Kidney (tissue), 13 donors: ENCODE measurements at regions not wholly inside any gene's neighbourhood (a gene's known extent, or its start where the extent isn't known, plus 50 kb on each side); places are given as distances from the start of the nearest gene placed in this dataset.
A peak's percentile ranks its signal among the peaks of the same experiment; 100 is the strongest.

Experiments
- DNase-seq, 5 donors: peaks; one replicate each; pipeline ENCODE4 v3.0.0-alpha.2; 2013 to 2020
- FAIRE-seq: peaks from 2 replicates; lab custom pipeline; 2012; peaks lifted over from hg19 to GRCh38; lab: Jason Lieb, UNC
- H3K27ac ChIP-seq, 2 donors: one replicate each; pipeline ENCODE4 v1.7.0; 2013; ENCODE audit warnings: low read depth in 2 of 2, low read length in 2 of 2, inconsistent platforms in 1 of 2
- H3K27me3 ChIP-seq: one replicate; pipeline ENCODE4 v1.7.1; 2013; ENCODE audit warnings: low read length, inconsistent platforms; ENCODE audit not compliant: control insufficient read depth, insufficient read depth
- H3K36me3 ChIP-seq, 3 donors: one replicate each; pipeline versions ENCODE4 v1.7.0 to v1.7.1; 2013; ENCODE audit warnings: low read length in 3 of 3, control low read depth in 1 of 3, inconsistent platforms in 1 of 3; ENCODE audit not compliant: insufficient read depth in 3 of 3, control insufficient read depth in 2 of 3
- H3K4me1 ChIP-seq, 3 donors: one replicate each; pipeline versions ENCODE4 v1.7.0 to v1.7.1; 2013; ENCODE audit warnings: low read length in 3 of 3, inconsistent platforms in 1 of 3, low read depth in 1 of 3; ENCODE audit not compliant: control insufficient read depth in 2 of 3, insufficient read depth in 2 of 3
- H3K4me3 ChIP-seq, 3 donors: one replicate each; pipeline versions ENCODE4 v1.7.0 to v1.8.1; 2013; ENCODE audit warnings: low read length in 3 of 3, control low read depth in 1 of 3, inconsistent platforms in 1 of 3
- H3K9ac ChIP-seq, 3 donors: one replicate each; pipeline versions ENCODE4 v1.7.0 to v1.7.1; 2013; ENCODE audit warnings: low read length in 3 of 3, control low read depth in 1 of 3, inconsistent platforms in 1 of 3
- H3K9me3 ChIP-seq, 3 donors: one replicate each; pipeline versions ENCODE4 v1.7.0 to v1.7.1; 2013; ENCODE audit warnings: low read length in 3 of 3, control low read depth in 1 of 3, inconsistent platforms in 1 of 3; ENCODE audit not compliant: control insufficient read depth in 2 of 3, insufficient read depth in 1 of 3
- intact Hi-C: fragments of 100-400 bp; cut with DNase I; formaldehyde crosslinking; loops from one replicate; pipeline ENCODE4 v1.11.1; 2022
- TF ChIP-seq, protein P1 (sequence below): IDR thresholded peaks from 3 replicates; pipeline ENCODE4 v1.5.1; 2012; ENCODE audit warnings: mild to moderate bottlenecking, moderate library complexity, borderline replicate concordance; ENCODE audit not compliant: insufficient read depth; ENCODE audit errors: extremely low read depth
- donor health status: control.
- donor health status: control.
- donor health status: control.
- donor health status: control.
- donor health status: control.
- donor health status: DM: yes; HTN: yes; CAD: no.
- donor health status: Normal renal cell carcinoma (clear cell type).

- no peaks in the 10 kb centered on the region for H3K36me3 ChIP-seq
- intact Hi-C loops: no loop called here
- TF ChIP-seq, protein P1, sequence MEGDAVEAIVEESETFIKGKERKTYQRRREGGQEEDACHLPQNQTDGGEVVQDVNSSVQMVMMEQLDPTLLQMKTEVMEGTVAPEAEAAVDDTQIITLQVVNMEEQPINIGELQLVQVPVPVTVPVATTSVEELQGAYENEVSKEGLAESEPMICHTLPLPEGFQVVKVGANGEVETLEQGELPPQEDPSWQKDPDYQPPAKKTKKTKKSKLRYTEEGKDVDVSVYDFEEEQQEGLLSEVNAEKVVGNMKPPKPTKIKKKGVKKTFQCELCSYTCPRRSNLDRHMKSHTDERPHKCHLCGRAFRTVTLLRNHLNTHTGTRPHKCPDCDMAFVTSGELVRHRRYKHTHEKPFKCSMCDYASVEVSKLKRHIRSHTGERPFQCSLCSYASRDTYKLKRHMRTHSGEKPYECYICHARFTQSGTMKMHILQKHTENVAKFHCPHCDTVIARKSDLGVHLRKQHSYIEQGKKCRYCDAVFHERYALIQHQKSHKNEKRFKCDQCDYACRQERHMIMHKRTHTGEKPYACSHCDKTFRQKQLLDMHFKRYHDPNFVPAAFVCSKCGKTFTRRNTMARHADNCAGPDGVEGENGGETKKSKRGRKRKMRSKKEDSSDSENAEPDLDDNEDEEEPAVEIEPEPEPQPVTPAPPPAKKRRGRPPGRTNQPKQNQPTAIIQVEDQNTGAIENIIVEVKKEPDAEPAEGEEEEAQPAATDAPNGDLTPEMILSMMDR: no peak
- H3K27me3 ChIP-seq: no peaks in the 10 kb centered on the region
- H3K4me3 ChIP-seq: no peak overlapping the region
- no peaks in the 10 kb centered on the region for H3K9me3 ChIP-seq
- H3K27ac ChIP-seq: no peak overlapping the region
- DNase-seq (no peak), FAIRE-seq (no peak)
- no peak overlapping the region for H3K9ac ChIP-seq
- H3K4me1 ChIP-seq: no peaks in the 10 kb centered on the region
These were observed 333.9 kb upstream of the ADAMTS5 start for GRCh38 chr21:27300770-27301169.

DNA sequence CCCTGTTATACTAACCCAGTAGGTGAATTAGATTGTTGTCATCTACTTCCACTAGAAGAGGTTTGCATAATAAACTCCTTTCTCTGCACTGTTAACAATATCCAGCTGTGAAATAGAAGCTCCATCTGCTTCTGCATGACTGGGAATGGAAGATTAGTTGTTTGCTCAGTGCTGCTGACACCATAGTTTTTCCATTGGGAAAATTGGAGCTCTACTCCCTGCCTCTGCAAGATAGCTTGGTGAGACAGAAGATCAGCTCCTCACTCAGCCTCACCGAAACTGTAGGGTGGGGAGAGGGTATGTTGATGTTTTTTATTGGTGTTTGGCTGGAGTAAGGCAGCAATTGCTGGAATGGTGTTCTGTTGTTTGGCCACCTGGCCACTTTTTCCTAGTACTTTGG, 331.6 kb upstream of the ADAMTS5 start:
- no peak overlapping the region for H3K4me3 ChIP-seq
- intact Hi-C loops: no loop called here
- TF ChIP-seq, protein P1: no peak
- no peaks in the 10 kb centered on the region for H3K36me3 ChIP-seq
- H3K27ac ChIP-seq: no peak overlapping the region
- DNase-seq (peak in 1 of 5 donors; percentile 23), FAIRE-seq (no peak)
- no peaks in the 10 kb centered on the region for H3K27me3 ChIP-seq
- no peaks in the 10 kb centered on the region for H3K4me1 ChIP-seq
- no peaks in the 10 kb centered on the region for H3K9me3 ChIP-seq
- no peak overlapping the region for H3K9ac ChIP-seq

GRCh38 chr21:27293239-27293638, 326.4 kb upstream of the ADAMTS5 start:
- intact Hi-C loops: no loop called here
- H3K9me3 ChIP-seq: no peaks in the 10 kb centered on the region
- H3K36me3 ChIP-seq: no peaks in the 10 kb centered on the region
- no peak overlapping the region for H3K4me3 ChIP-seq
- TF ChIP-seq, protein P1: no peak
- H3K27ac ChIP-seq: no peak overlapping the region
- no peak for DNase-seq
- H3K4me1 ChIP-seq: no peaks in the 10 kb centered on the region
- no peak overlapping the region for H3K9ac ChIP-seq
- no peak for FAIRE-seq
- no peaks in the 10 kb centered on the region for H3K27me3 ChIP-seq

GRCh38 chr21:27292783-27293182, 325.9 kb upstream of the ADAMTS5 start:
- H3K4me3 ChIP-seq: no peak overlapping the region
- no peak for DNase-seq
- H3K27me3 ChIP-seq: no peaks in the 10 kb centered on the region
- no peaks in the 10 kb centered on the region for H3K4me1 ChIP-seq
- H3K9ac ChIP-seq: no peak overlapping the region
- H3K9me3 ChIP-seq: no peaks in the 10 kb centered on the region
- TF ChIP-seq, protein P1: no peak
- intact Hi-C loops: no loop called here
- no peak for FAIRE-seq
- H3K36me3 ChIP-seq: no peaks in the 10 kb centered on the region
- no peak overlapping the region for H3K27ac ChIP-seq
